ENCODE measurements at regions not wholly inside any gene's neighbourhood (a gene's known extent, or its start where the extent isn't known, plus 50 kb on each side); places are given as distances from the start of the nearest gene placed in this dataset.

- no peak overlapping the region for H3K4me3 Mint-ChIP-seq (ENCODE audit: unreplicated experiment)
- H3K27ac ChIP-seq (ENCODE audit: low read depth, low read length) = no peak overlapping the region
- FAIRE-seq (no peak), DNase-seq (ENCODE audit: low read depth) (no peak)
- no peaks in the 10 kb centered on the region for H3K36me3 Mint-ChIP-seq (ENCODE audit: low read depth, unreplicated experiment)
- H3K4me1 ChIP-seq (ENCODE audit: insufficient read depth, low read length) = no peaks in the 10 kb centered on the region
- no peaks in the 10 kb centered on the region for H4K20me1 ChIP-seq (ENCODE audit: insufficient read depth, low read length)
- peaks cover 25% of the 10 kb centered on the region for H3K27me3 Mint-ChIP-seq (ENCODE audit: low read depth, unreplicated experiment)
- no peak overlapping the region for H3K4me3 ChIP-seq (ENCODE audit: insufficient read depth, low read depth, low read length)
- TF ChIP-seq EZH2 (IDR thresholded peaks at IDR 0.05; ENCODE audit: insufficient read depth, low read length) (no peak), CTCF (IDR thresholded peaks at IDR 0.05; ENCODE audit: insufficient read depth, low read depth, low read length) (no peak)
- no peaks in the 10 kb centered on the region for H3K4me1 Mint-ChIP-seq (ENCODE audit: low read depth, unreplicated experiment)
- H3K9me3 ChIP-seq (ENCODE audit: insufficient read depth, low read depth, low read length) = no peaks in the 10 kb centered on the region
- H3K27me3 ChIP-seq (ENCODE audit: insufficient read depth, low read length) = no peaks in the 10 kb centered on the region
- H3K27ac Mint-ChIP-seq (ENCODE audit: unreplicated experiment) = no peak overlapping the region
- H3K9ac ChIP-seq (ENCODE audit: low read length) = no peak overlapping the region
- no peaks in the 10 kb centered on the region for H3K79me2 ChIP-seq (ENCODE audit: insufficient read depth, low read length)
- H3K4me2 ChIP-seq (ENCODE audit: low read length) = no peak overlapping the region
- H2AFZ ChIP-seq (ENCODE audit: low read depth, low read length) = no peak overlapping the region
- no peaks in the 10 kb centered on the region for H3K36me3 ChIP-seq (ENCODE audit: insufficient read depth, low read length)
- no peaks in the 10 kb centered on the region for H3K9me3 Mint-ChIP-seq (ENCODE audit: unreplicated experiment)
These were observed 313.9 kb downstream of the THBS2 start for GRCh38 chr6:168939796-168940195.

- Histone ChIP-seq H3K27ac (ENCODE audit: low read depth, low read length) (no peak overlapping the region), H3K27me3 (ENCODE audit: insufficient read depth, low read length) (no peaks in the 10 kb centered on the region), H2AFZ (ENCODE audit: low read depth, low read length) (no peak overlapping the region), H3K4me2 (ENCODE audit: low read length) (no peak overlapping the region), H3K9ac (ENCODE audit: low read length) (no peak overlapping the region), H4K20me1 (ENCODE audit: insufficient read depth, low read length) (no peaks in the 10 kb centered on the region), H3K36me3 (ENCODE audit: insufficient read depth, low read length) (no peaks in the 10 kb centered on the region), H3K79me2 (ENCODE audit: insufficient read depth, low read length) (no peaks in the 10 kb centered on the region), H3K4me3 (ENCODE audit: insufficient read depth, low read depth, low read length) (no peak overlapping the region), H3K4me1 (ENCODE audit: insufficient read depth, low read length) (no peaks in the 10 kb centered on the region), H3K9me3 (ENCODE audit: insufficient read depth, low read depth, low read length) (no peaks in the 10 kb centered on the region)
- peaks cover 23% of the 10 kb centered on the region for H3K27me3 Mint-ChIP-seq (ENCODE audit: low read depth, unreplicated experiment)
- FAIRE-seq = no peak
- no peak overlapping the region for H3K27ac Mint-ChIP-seq (ENCODE audit: unreplicated experiment)
- no peaks in the 10 kb centered on the region for H3K9me3 Mint-ChIP-seq (ENCODE audit: unreplicated experiment)
- H3K4me3 Mint-ChIP-seq (ENCODE audit: unreplicated experiment) = no peak overlapping the region
- DNase-seq (ENCODE audit: low read depth) = no peak
- H3K36me3 Mint-ChIP-seq (ENCODE audit: low read depth, unreplicated experiment) = no peaks in the 10 kb centered on the region
- TF ChIP-seq EZH2 (IDR thresholded peaks at IDR 0.05; ENCODE audit: insufficient read depth, low read length) (no peak), CTCF (IDR thresholded peaks at IDR 0.05; ENCODE audit: insufficient read depth, low read depth, low read length) (no peak)
- no peaks in the 10 kb centered on the region for H3K4me1 Mint-ChIP-seq (ENCODE audit: low read depth, unreplicated experiment)
These were observed 314.6 kb downstream of the THBS2 start for GRCh38 chr6:168939041-168939440.

GRCh38 chr6:168938546-168938945 is 315.1 kb downstream of the THBS2 start:
- H3K4me2 ChIP-seq (ENCODE audit: low read length) = no peak overlapping the region
- H3K27ac Mint-ChIP-seq (ENCODE audit: unreplicated experiment) = no peak overlapping the region
- no peaks in the 10 kb centered on the region for H3K4me1 ChIP-seq (ENCODE audit: insufficient read depth, low read length)
- H3K36me3 ChIP-seq (ENCODE audit: insufficient read depth, low read length) = no peaks in the 10 kb centered on the region
- no peak overlapping the region for H2AFZ ChIP-seq (ENCODE audit: low read depth, low read length)
- no peaks in the 10 kb centered on the region for H3K27me3 ChIP-seq (ENCODE audit: insufficient read depth, low read length)
- FAIRE-seq = no peak
- no peaks in the 10 kb centered on the region for H3K9me3 ChIP-seq (ENCODE audit: insufficient read depth, low read depth, low read length)
- DNase-seq (ENCODE audit: low read depth) = no peak
- TF ChIP-seq EZH2 (IDR thresholded peaks at IDR 0.05; ENCODE audit: insufficient read depth, low read length) = no peak
- TF ChIP-seq CTCF (IDR thresholded peaks at IDR 0.05; ENCODE audit: insufficient read depth, low read depth, low read length) = no peak
- no peaks in the 10 kb centered on the region for H3K79me2 ChIP-seq (ENCODE audit: insufficient read depth, low read length)
- H3K27ac ChIP-seq (ENCODE audit: low read depth, low read length) = no peak overlapping the region
- H3K4me3 ChIP-seq (ENCODE audit: insufficient read depth, low read depth, low read length) = no peak overlapping the region
- no peak overlapping the region for H3K4me3 Mint-ChIP-seq (ENCODE audit: unreplicated experiment)
- no peaks in the 10 kb centered on the region for H3K36me3 Mint-ChIP-seq (ENCODE audit: low read depth, unreplicated experiment)
- no peak overlapping the region for H3K9ac ChIP-seq (ENCODE audit: low read length)
- no peaks in the 10 kb centered on the region for H3K4me1 Mint-ChIP-seq (ENCODE audit: low read depth, unreplicated experiment)
- no peaks in the 10 kb centered on the region for H3K9me3 Mint-ChIP-seq (ENCODE audit: unreplicated experiment)
- H4K20me1 ChIP-seq (ENCODE audit: insufficient read depth, low read length) = no peaks in the 10 kb centered on the region
- H3K27me3 Mint-ChIP-seq (ENCODE audit: low read depth, unreplicated experiment) = peaks cover 18% of the 10 kb centered on the region
